H1 (cell line): ENCODE measurements at regions not wholly inside any gene's neighbourhood (a gene's known extent, or its start where the extent isn't known, plus 50 kb on each side); places are given as distances from the start of the nearest gene placed in this dataset.

Experiments used
- BCL11A ChIP-seq, 2 experiments: IDR thresholded peaks; one replicate each; pipeline ENCODE4 v1.6.1; 2011; ENCODE audit warnings: low read depth in 2 of 2, low read length in 2 of 2, mild to moderate bottlenecking in 2 of 2
- EP300 ChIP-seq, 2 experiments: IDR thresholded peaks; 1 replicate in 1 of 2; 2 replicates in 1 of 2; pipeline ENCODE4 v1.6.1; 2011 to 2012; ENCODE audit warnings: low read depth in 2 of 2, low read length in 2 of 2, mild to moderate bottlenecking in 2 of 2, borderline replicate concordance in 1 of 2, inconsistent platforms in 1 of 2, moderate library complexity in 1 of 2
- HDAC2 ChIP-seq, 2 experiments: fragments of 300-600 bp in 1 of 2; sonication (generic) in 1 of 2; IDR thresholded peaks; 2 replicates each; pipeline ENCODE4 v1.6.1; 2011 to 2012; ENCODE audit warnings: low read depth in 2 of 2, low read length in 2 of 2, mild to moderate bottlenecking in 2 of 2, moderate library complexity in 2 of 2, borderline replicate concordance in 1 of 2, inconsistent platforms in 1 of 2
- NANOG ChIP-seq: IDR thresholded peaks from 2 replicates; pipeline ENCODE4 v1.6.1; 2011; ENCODE audit warnings: low read length, low read depth, mild to moderate bottlenecking, inconsistent platforms; ENCODE audit not compliant: insufficient read depth, poor library complexity, severe bottlenecking
- SIN3A ChIP-seq, 2 experiments: IDR thresholded peaks in 1 of 2; conservative IDR thresholded peaks in 1 of 2; 2 replicates each; pipeline ENCODE4 v1.6.1; 2011 to 2012; ENCODE audit warnings: low read length in 2 of 2, improper control_type of control experiment in 1 of 2, low read depth in 1 of 2, mild to moderate bottlenecking in 1 of 2
- TAF7 ChIP-seq: optimal IDR thresholded peaks from 2 replicates; pipeline ENCODE3; 2011; ENCODE audit warnings: low read depth, mild to moderate bottlenecking, inconsistent platforms, low read length, moderate library complexity, borderline replicate concordance
- YY1 ChIP-seq: IDR thresholded peaks from 2 replicates; pipeline ENCODE4 v1.6.1; 2011; ENCODE audit warnings: low read depth, mild to moderate bottlenecking, low read length

GRCh38 chr7:91383053-91383904 is 119.0 kb downstream of the FZD1 start (continued):
- TF ChIP-seq EP300 (IDR thresholded peaks at IDR 0.05; ENCODE audit: borderline replicate concordance in 1 of 2, low read depth in 2 of 2, low read length in 2 of 2) (no peak), HDAC2 (IDR thresholded peaks at IDR 0.05; ENCODE audit: borderline replicate concordance in 1 of 2, low read depth in 2 of 2, low read length in 2 of 2) (no peak), BCL11A (IDR thresholded peaks at IDR 0.05; ENCODE audit: low read depth in 2 of 2, low read length in 2 of 2) (no peak), TAF7 (no peak), NANOG (no peak), YY1 (no peak), SIN3A (conservative IDR thresholded peaks at IDR 0.05 in 1 of 2, IDR thresholded peaks at IDR 0.05 in 1 of 2; ENCODE audit: low read depth in 1 of 2, low read length in 2 of 2) (no peak)
